DND-41 (cell line): ENCODE measurements at regions not wholly inside any gene's neighbourhood (a gene's known extent, or its start where the extent isn't known, plus 50 kb on each side); places are given as distances from the start of the nearest gene placed in this dataset.

Experiments
- ATAC-seq: fragments of 200-7000 bp; cut with Tn5 transposase; 3 replicates; pipeline ENCODE4 v1.9.1; 2021; ENCODE audit warnings: low read depth; ENCODE audit not compliant: insufficient read depth
- DNase-seq: peaks from one replicate; pipeline ENCODE4 v3.0.0-alpha.2; 2020
- H2AFZ ChIP-seq: 2 replicates; pipeline ENCODE4 v1.6.0; 2012; ENCODE audit warnings: low read depth, low read length
- H3K27ac ChIP-seq: 2 replicates; pipeline ENCODE4 v1.5.1; 2012; ENCODE audit warnings: low read length, inconsistent platforms
- H3K27me3 ChIP-seq: fragments of 200-600 bp; sonication (generic); 2 replicates; pipeline ENCODE4 v1.6.0; 2012; ENCODE audit warnings: low read length, mild to moderate bottlenecking, inconsistent platforms; ENCODE audit not compliant: insufficient read depth, poor library complexity
- H3K36me3 ChIP-seq: 2 replicates; pipeline ENCODE4 v1.5.1; 2012; ENCODE audit warnings: low read length, inconsistent platforms; ENCODE audit not compliant: insufficient read depth
- H3K4me1 ChIP-seq: 2 replicates; pipeline ENCODE4 v1.5.1; 2012; ENCODE audit warnings: mild to moderate bottlenecking, low read length; ENCODE audit not compliant: insufficient read depth
- H3K4me2 ChIP-seq: 2 replicates; pipeline ENCODE4 v1.6.0; 2012; ENCODE audit warnings: mild to moderate bottlenecking, moderate library complexity, low read length, inconsistent platforms; ENCODE audit not compliant: insufficient read depth
- H3K4me3 ChIP-seq, 2 experiments: fragments of 200-600 bp in 1 of 2; shearing (Covaris generic) in 1 of 2; 2 replicates each; pipeline ENCODE4 v1.5.1; 2012 to 2016; ENCODE audit warnings: inconsistent platforms in 2 of 2, low read length in 2 of 2, mild to moderate bottlenecking in 2 of 2, low read depth in 1 of 2, moderate library complexity in 1 of 2
- H3K79me2 ChIP-seq: 2 replicates; pipeline ENCODE4 v1.6.0; 2012; ENCODE audit warnings: low read length, inconsistent platforms; ENCODE audit not compliant: insufficient read depth
- H3K9ac ChIP-seq: 2 replicates; pipeline ENCODE4 v1.6.0; 2012; ENCODE audit warnings: low read depth, mild to moderate bottlenecking, inconsistent platforms, low read length, moderate library complexity
- H3K9me3 ChIP-seq: 2 replicates; pipeline ENCODE4 v1.5.1; 2012; ENCODE audit warnings: low read length, moderate library complexity, mild to moderate bottlenecking, inconsistent platforms; ENCODE audit not compliant: insufficient read depth, severe bottlenecking
- H4K20me1 ChIP-seq: 2 replicates; pipeline ENCODE4 v1.6.0; 2012; ENCODE audit warnings: low read length; ENCODE audit not compliant: insufficient read depth
- EZH2 ChIP-seq: IDR thresholded peaks from 3 replicates; pipeline ENCODE4 v1.6.1; 2012; ENCODE audit warnings: borderline replicate concordance, low read depth, mild to moderate bottlenecking, moderate library complexity, low read length, inconsistent platforms; ENCODE audit not compliant: severe bottlenecking
- TF ChIP-seq, protein P1 (sequence below): IDR thresholded peaks from 2 replicates; pipeline ENCODE4 v1.5.1; 2012; ENCODE audit warnings: borderline replicate concordance, low read length, moderate library complexity, mild to moderate bottlenecking; ENCODE audit not compliant: poor library complexity, severe bottlenecking; ENCODE audit errors: extremely low read depth

DNA sequence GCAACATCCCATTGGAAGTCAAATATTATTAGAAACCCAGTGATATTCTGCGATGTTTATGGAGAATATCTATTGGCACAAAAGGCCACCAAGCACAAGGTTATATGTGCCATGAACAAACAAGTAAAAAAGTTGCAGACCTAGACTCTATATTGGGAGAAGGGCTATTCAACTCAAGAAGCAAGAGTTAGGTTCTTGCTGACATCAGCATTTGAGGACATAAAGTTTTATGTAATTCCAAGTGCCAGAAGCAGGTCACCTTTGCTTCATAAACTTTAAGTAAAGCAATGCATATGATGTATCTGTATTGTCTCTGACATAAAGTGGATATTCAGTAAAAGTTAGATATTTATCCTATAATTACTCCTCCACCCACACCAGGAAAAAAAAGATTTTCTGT, 71.1 kb downstream of the MAGEB10 start:
- no peaks in the 10 kb centered on the region for H3K9me3 ChIP-seq
- H3K27me3 ChIP-seq: no peaks in the 10 kb centered on the region
- ATAC-seq (no peak), DNase-seq (no peak)
- H4K20me1 ChIP-seq: no peaks in the 10 kb centered on the region
- no peak overlapping the region for H3K9ac ChIP-seq
- TF ChIP-seq EZH2: no peak
- TF ChIP-seq, protein P1, sequence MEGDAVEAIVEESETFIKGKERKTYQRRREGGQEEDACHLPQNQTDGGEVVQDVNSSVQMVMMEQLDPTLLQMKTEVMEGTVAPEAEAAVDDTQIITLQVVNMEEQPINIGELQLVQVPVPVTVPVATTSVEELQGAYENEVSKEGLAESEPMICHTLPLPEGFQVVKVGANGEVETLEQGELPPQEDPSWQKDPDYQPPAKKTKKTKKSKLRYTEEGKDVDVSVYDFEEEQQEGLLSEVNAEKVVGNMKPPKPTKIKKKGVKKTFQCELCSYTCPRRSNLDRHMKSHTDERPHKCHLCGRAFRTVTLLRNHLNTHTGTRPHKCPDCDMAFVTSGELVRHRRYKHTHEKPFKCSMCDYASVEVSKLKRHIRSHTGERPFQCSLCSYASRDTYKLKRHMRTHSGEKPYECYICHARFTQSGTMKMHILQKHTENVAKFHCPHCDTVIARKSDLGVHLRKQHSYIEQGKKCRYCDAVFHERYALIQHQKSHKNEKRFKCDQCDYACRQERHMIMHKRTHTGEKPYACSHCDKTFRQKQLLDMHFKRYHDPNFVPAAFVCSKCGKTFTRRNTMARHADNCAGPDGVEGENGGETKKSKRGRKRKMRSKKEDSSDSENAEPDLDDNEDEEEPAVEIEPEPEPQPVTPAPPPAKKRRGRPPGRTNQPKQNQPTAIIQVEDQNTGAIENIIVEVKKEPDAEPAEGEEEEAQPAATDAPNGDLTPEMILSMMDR: no peak
- no peaks in the 10 kb centered on the region for H3K79me2 ChIP-seq
- no peak overlapping the region for H3K4me2 ChIP-seq
- no peak overlapping the region for H3K27ac ChIP-seq
- H3K36me3 ChIP-seq: no peaks in the 10 kb centered on the region
- H2AFZ ChIP-seq: no peak overlapping the region
- H3K4me3 ChIP-seq: no peak overlapping the region
- no peaks in the 10 kb centered on the region for H3K4me1 ChIP-seq
